Activated T-helper 17 cell treated with anti-CD3 and anti-CD28 coated beads, Interleukin-2, amount 50 U/mL, for 72 hours (primary cell): ENCODE measurements at regions not wholly inside any gene's neighbourhood (a gene's known extent, or its start where the extent isn't known, plus 50 kb on each side); places are given as distances from the start of the nearest gene placed in this dataset.

Experiments
- ATAC-seq: fragments of 150-1000 bp; cut with Tn5 transposase; replicated peaks from 2 replicates; pipeline ENCODE4 v1.10.0; 2021; ENCODE audit warnings: mild to moderate bottlenecking, moderate library complexity
- H3K27ac Mint-ChIP-seq: one replicate; pipeline ENCODE4 v1.8.0; 2022; ENCODE audit warnings: mixed read lengths
- H3K27me3 Mint-ChIP-seq: one replicate; pipeline ENCODE4 v1.8.0; 2022; ENCODE audit warnings: mixed read lengths
- H3K36me3 Mint-ChIP-seq: one replicate; pipeline ENCODE4 v1.8.0; 2022; ENCODE audit warnings: low read depth, mild to moderate bottlenecking, mixed read lengths
- H3K4me1 Mint-ChIP-seq: one replicate; pipeline ENCODE4 v1.8.0; 2022; ENCODE audit warnings: mixed read lengths
- H3K4me3 Mint-ChIP-seq: one replicate; pipeline ENCODE4 v1.8.0; 2022; ENCODE audit warnings: mild to moderate bottlenecking, mixed read lengths
- H3K9me3 Mint-ChIP-seq: one replicate; pipeline ENCODE4 v1.8.0; 2022; ENCODE audit warnings: mixed read lengths

DNA sequence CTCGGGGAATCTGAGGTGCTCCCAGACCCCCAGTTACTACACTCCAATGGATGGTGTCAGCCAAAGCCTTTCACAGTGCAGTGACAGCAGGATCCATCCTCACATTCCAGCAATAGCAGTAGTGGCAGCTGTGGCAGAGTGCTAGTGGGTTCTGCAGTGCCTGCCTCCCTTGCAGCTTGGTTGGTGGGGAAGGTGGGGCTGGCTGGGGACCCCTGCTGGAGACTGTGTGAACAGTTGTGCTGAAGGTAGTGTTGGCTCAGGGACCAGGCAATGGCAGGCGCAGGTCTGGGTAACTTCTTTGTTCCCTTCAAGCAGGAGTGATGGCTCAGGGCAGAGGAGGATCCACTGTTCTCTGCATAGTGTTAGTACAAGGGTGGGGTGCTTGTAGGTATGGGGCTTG lies 343.7 kb upstream of the TRAM1L1 start:
- Mint-ChIP-seq H3K4me3 (no peak overlapping the region), H3K27ac (no peak overlapping the region), H3K4me1 (no peaks in the 10 kb centered on the region), H3K27me3 (no peaks in the 10 kb centered on the region), H3K36me3 (no peaks in the 10 kb centered on the region), H3K9me3 (no peaks in the 10 kb centered on the region)
- ATAC-seq: no peak

DNA sequence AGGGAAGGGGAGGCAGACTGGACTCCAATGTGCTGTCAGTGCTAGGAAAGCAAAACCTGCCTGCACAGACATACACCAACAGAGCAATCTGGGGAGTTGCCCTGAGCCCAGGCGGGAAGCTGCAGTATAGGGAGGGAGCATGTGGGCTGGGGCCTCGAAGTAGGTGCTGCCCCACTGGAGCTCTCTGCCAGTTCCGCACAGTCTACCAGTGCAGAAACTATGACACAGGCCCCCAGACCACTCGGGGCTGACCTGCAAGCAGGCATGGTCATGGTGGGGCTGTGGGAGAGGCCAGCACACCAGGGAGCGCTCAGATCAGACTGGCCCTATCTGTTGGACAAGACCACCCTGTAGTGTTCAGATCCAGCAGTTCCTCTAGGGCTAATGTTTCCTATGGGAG lies 344.1 kb upstream of the TRAM1L1 start:
- Mint-ChIP-seq H3K27ac (no peak overlapping the region), H3K9me3 (no peaks in the 10 kb centered on the region), H3K36me3 (no peaks in the 10 kb centered on the region), H3K4me3 (no peak overlapping the region), H3K27me3 (no peaks in the 10 kb centered on the region), H3K4me1 (no peaks in the 10 kb centered on the region)
- no peak for ATAC-seq

DNA sequence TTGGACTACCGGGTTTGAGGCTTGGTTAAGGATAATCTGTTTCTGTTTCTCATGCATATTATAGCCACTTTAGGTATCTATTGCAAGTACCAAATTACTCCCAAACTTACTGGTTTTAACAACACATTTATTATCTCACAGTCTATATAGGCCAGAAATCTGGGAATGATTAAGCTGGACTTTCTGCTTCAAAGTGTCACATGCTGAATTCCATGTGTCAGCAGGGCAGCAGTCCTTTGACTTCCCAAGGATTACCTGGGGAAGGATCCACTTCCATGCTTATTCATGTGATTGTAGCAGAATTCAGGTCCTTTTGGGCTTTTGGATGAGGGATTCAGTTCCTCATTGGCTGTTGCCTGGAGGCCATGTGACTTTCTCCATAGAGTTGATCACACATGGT lies 349.0 kb upstream of the TRAM1L1 start:
- H3K27ac Mint-ChIP-seq: no peak overlapping the region
- no peak overlapping the region for H3K4me3 Mint-ChIP-seq
- H3K9me3 Mint-ChIP-seq: peaks cover 3% of the 10 kb centered on the region
- no peak for ATAC-seq
- no peaks in the 10 kb centered on the region for H3K36me3 Mint-ChIP-seq
- H3K27me3 Mint-ChIP-seq: no peaks in the 10 kb centered on the region
- no peaks in the 10 kb centered on the region for H3K4me1 Mint-ChIP-seq

DNA sequence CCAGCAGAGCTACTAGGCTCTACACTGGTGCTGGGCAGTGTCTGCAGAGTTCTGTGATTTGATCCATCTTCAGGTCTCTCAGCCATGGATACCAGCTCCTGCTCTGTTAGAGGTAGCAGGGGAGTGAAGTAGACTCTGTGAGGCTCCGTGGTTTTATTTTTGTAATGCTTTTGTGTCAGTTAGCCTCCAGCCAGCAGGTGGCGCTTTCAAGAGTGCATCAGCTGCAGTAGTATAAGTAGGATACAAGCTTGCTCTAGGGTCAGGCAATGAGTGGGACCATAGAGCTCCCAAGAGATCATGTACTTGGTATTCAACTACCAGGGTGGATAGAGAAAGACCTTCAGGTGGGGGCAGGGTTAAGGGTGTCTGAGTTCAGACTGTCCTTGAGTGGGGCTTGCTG lies 362.5 kb upstream of the TRAM1L1 start:
- Mint-ChIP-seq H3K4me3 (no peak overlapping the region), H3K9me3 (peaks cover 8% of the 10 kb centered on the region), H3K27me3 (peaks cover 7% of the 10 kb centered on the region), H3K36me3 (no peaks in the 10 kb centered on the region), H3K4me1 (no peaks in the 10 kb centered on the region), H3K27ac (no peak overlapping the region)
- ATAC-seq: no peak

DNA sequence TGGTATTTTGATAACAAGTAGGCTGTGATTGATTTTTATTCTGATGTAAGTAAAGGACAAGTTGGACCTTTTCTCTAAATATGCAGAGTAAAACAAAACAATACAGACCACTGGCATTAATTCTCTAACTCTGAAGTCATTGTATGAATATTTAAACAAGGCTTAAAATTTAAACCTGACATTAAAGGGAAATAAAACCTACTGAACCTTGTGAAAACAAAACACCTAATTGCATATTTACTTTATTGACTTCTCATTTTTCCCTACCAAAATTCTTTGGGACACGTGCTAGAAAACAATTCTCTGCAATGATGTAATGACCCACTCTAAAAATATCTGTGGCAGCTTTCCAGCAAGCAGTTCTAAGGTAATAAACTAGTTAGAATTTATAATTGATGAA lies 369.7 kb upstream of the TRAM1L1 start:
- H3K9me3 Mint-ChIP-seq: peaks cover 3% of the 10 kb centered on the region
- no peak for ATAC-seq
- H3K27ac Mint-ChIP-seq: no peak overlapping the region
- no peaks in the 10 kb centered on the region for H3K4me1 Mint-ChIP-seq
- H3K27me3 Mint-ChIP-seq: peaks cover 7% of the 10 kb centered on the region
- H3K36me3 Mint-ChIP-seq: no peaks in the 10 kb centered on the region
- H3K4me3 Mint-ChIP-seq: no peak overlapping the region

DNA sequence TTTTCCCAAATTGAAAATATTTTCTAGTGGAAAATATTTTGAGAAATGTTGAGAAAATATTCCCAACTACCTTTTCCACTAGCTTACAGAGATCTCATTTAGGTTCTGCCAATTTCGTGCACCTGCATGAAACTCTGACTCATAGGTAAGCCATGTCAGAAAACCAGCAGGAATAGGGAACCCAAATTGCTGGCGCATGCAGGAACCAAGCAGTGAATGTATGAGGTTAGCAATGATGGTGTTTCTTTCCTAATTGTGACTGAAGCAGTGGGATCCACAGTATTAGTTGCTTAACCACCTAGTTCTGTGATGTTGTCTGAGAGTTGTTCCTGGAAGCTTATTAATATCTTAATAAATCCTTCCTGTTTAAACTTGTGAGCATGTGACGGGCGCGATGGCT lies 381.0 kb upstream of the TRAM1L1 start:
- Mint-ChIP-seq H3K4me3 (no peak overlapping the region), H3K36me3 (no peaks in the 10 kb centered on the region), H3K9me3 (peaks cover 3% of the 10 kb centered on the region), H3K27me3 (no peaks in the 10 kb centered on the region), H3K4me1 (no peaks in the 10 kb centered on the region), H3K27ac (no peak overlapping the region)
- no peak for ATAC-seq

DNA sequence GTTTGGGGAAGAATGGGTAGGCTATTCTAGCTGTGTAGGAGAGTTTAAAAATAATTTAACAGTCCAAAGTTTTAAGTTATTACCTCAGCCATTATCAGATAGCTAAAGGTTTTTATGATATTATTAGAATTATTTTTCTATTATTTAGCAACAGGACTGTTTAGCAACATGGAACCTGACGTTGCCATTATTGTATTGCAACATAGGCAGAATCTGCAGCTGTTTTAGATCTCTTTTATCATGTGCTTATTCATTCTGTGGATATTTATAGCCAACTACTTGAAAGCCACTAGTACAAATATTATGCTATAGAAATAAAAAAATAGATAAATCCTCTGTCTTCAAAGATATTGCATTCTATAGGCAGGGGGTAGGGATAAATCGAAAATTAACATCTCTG lies 382.0 kb upstream of the TRAM1L1 start:
- no peak overlapping the region for H3K27ac Mint-ChIP-seq
- H3K4me1 Mint-ChIP-seq: no peaks in the 10 kb centered on the region
- ATAC-seq: no peak
- no peak overlapping the region for H3K4me3 Mint-ChIP-seq
- H3K9me3 Mint-ChIP-seq: peaks cover 3% of the 10 kb centered on the region
- no peaks in the 10 kb centered on the region for H3K27me3 Mint-ChIP-seq
- H3K36me3 Mint-ChIP-seq: no peaks in the 10 kb centered on the region

DNA sequence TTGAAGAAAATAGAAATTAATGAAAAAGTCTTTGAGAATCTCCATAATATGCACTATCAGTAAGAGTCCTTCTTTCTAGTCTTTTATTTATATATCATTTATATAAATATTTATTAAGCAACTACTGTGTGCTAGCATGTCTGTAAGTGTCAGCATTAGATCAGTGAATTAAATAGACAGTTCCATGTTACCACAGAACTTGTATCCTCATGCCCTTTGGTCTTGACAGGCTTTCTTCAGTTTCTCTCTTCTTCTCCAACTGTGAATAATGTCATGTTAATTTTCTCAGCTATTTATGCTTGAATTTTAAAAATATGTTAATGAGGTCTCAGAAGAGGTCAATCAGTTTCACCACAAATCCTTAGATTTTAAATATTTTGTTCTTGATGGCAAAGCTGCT lies 389.6 kb upstream of the TRAM1L1 start:
- no peaks in the 10 kb centered on the region for H3K27me3 Mint-ChIP-seq
- no peak for ATAC-seq
- peaks cover 5% of the 10 kb centered on the region for H3K4me1 Mint-ChIP-seq
- peaks cover 4% of the 10 kb centered on the region for H3K9me3 Mint-ChIP-seq
- H3K4me3 Mint-ChIP-seq: no peak overlapping the region
- H3K27ac Mint-ChIP-seq: no peak overlapping the region
- H3K36me3 Mint-ChIP-seq: no peaks in the 10 kb centered on the region

DNA sequence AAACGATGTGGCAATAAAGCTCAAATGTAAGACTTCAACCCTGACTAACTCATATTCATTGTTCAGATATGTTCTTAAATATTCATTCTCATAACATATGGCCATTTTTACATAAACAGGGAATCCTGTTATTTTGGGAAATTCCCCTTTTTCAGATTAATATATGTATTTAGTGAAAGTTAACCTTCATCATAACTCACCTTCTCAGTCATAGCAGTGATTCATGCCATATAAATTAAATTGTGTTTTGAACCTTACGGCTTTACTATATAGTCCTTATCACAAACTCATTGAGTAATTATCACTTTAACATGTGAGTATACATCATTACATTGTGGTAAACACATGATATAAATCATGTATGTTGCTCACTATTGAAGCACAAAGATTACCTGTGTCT lies 392.5 kb upstream of the TRAM1L1 start:
- H3K27me3 Mint-ChIP-seq: no peaks in the 10 kb centered on the region
- no peak overlapping the region for H3K27ac Mint-ChIP-seq
- no peaks in the 10 kb centered on the region for H3K36me3 Mint-ChIP-seq
- no peak for ATAC-seq
- peaks cover 5% of the 10 kb centered on the region for H3K4me1 Mint-ChIP-seq
- peaks cover 7% of the 10 kb centered on the region for H3K9me3 Mint-ChIP-seq
- H3K4me3 Mint-ChIP-seq: no peak overlapping the region

DNA sequence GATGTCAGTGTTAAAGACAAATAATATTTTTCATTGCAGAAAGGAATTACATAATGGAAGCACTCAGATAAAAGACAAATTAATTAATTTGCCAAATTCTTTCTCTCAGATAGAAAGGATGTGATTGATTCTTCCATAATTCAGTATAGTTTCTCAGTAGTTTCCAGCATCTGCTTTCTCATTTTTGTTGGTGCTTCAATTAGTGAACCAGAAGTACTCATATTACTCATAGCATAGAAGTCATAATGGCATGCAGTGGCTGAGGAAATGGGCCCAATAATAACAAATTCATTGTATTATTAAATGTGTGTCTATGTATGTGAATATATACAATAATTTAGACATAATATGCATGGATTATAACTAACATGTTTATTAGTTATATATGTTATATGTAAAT lies 393.3 kb upstream of the TRAM1L1 start:
- no peaks in the 10 kb centered on the region for H3K36me3 Mint-ChIP-seq
- no peak overlapping the region for H3K4me3 Mint-ChIP-seq
- H3K4me1 Mint-ChIP-seq: peaks cover 5% of the 10 kb centered on the region
- H3K27ac Mint-ChIP-seq: no peak overlapping the region
- no peaks in the 10 kb centered on the region for H3K27me3 Mint-ChIP-seq
- no peak for ATAC-seq
- peaks cover 7% of the 10 kb centered on the region for H3K9me3 Mint-ChIP-seq

DNA sequence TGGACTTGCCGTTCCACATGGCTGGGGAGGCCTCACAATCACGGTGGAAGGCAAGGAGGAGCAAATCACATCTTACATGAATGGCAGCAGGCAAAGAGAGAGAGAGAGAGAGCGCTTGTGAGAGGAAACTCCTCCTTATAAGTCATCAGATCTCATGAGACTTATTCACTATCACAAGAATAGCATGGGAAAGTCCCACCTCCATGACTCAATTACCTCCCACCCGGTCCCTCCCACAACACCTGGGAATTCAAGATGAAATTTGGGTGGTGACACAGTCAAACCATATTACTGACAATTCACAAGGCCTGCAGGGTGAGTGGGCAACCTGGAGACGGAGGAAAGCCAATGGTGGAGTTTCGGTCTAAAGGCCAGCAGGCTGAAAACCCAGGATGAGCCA lies 394.3 kb upstream of the TRAM1L1 start:
- ATAC-seq: peak; percentile 79
- H3K27ac Mint-ChIP-seq: no peak overlapping the region
- H3K4me1 Mint-ChIP-seq: peaks cover 5% of the 10 kb centered on the region
- no peaks in the 10 kb centered on the region for H3K36me3 Mint-ChIP-seq
- peaks cover 7% of the 10 kb centered on the region for H3K9me3 Mint-ChIP-seq
- H3K4me3 Mint-ChIP-seq: no peak overlapping the region
- H3K27me3 Mint-ChIP-seq: no peaks in the 10 kb centered on the region

DNA sequence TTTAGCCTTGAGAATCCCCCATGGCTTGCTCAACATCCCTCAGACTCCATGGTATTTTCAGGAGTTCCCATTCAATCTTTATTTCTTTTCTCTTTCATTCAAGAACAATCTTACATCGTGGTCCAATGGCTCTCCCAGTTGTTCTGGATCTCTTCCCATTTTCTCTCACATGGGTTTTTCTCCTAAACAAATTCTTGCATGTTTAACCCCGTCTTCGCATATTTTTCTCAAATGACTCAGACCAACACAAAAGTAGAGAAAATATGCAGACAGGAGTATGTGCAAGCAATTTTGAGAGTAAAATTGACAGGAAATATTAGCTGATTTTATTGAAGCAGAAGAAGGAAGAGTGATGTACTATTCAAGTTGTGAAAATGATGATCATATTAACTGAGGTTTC lies 396.4 kb upstream of the TRAM1L1 start:
- Mint-ChIP-seq H3K9me3 (peaks cover 7% of the 10 kb centered on the region), H3K36me3 (no peaks in the 10 kb centered on the region), H3K4me3 (no peak overlapping the region), H3K4me1 (peaks cover 5% of the 10 kb centered on the region), H3K27ac (no peak overlapping the region), H3K27me3 (no peaks in the 10 kb centered on the region)
- ATAC-seq: no peak

DNA sequence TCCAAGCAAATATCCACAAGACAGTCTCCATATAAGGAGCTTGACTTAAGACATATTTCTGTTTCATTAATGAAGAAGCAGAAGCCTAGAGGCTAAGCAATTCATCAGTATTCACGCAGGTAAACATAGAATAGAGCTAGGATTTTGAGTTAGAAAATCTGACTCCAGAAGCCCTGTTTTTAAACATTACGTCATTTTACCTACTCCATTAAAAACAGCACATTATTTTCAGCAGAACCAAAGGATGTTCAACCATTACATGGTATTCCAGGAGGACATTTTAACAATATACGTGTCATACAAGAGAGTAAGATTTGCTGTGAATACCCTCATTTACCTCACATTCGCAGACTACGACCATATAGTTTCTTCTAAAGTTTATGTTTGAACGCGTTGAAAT lies 403.3 kb upstream of the TRAM1L1 start:
- Mint-ChIP-seq H3K27ac (no peak overlapping the region), H3K4me3 (no peak overlapping the region), H3K27me3 (no peaks in the 10 kb centered on the region), H3K4me1 (no peaks in the 10 kb centered on the region), H3K9me3 (peaks cover 3% of the 10 kb centered on the region), H3K36me3 (no peaks in the 10 kb centered on the region)
- no peak for ATAC-seq

DNA sequence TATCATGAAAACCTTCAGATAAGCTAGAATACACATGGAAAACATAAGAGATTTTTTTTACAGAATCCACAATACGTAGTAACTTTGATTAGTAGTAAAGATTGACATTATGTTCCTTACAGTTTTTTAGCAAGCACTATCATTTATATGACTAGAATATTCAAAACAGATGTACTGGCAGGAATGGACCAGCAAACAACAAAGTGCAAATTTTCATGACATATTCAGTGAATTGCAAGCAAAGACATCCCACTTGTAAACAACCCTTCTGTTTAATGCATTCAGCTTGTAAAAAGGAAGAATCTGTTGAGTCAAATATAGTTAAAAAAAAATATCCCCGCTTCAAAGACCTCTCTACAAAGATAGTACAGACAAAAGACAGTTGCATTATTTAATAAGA lies 403.7 kb upstream of the TRAM1L1 start:
- no peak overlapping the region for H3K27ac Mint-ChIP-seq
- H3K4me1 Mint-ChIP-seq: no peaks in the 10 kb centered on the region
- no peak overlapping the region for H3K4me3 Mint-ChIP-seq
- no peaks in the 10 kb centered on the region for H3K36me3 Mint-ChIP-seq
- H3K9me3 Mint-ChIP-seq: peaks cover 3% of the 10 kb centered on the region
- no peaks in the 10 kb centered on the region for H3K27me3 Mint-ChIP-seq
- no peak for ATAC-seq

DNA sequence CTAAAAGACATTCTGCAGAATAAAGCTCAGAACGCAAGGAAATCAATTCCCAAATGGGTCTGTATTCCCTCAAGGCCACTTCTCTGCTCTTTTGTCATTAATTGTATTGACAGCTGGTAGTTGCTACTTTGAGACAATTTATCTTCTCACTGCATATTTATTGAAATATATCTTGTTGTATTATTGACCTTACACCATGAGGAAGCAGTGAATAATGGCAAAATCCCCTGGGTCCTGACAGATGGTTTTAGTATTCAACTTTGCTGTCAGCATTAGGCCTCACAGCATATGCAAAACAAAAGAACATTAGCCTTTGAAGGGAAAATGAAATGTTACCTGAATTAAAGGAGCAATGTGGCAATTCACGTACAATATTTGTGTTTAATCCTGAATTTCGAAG lies 406.1 kb upstream of the TRAM1L1 start:
- ATAC-seq: no peak
- H3K4me1 Mint-ChIP-seq: no peaks in the 10 kb centered on the region
- H3K4me3 Mint-ChIP-seq: no peak overlapping the region
- no peaks in the 10 kb centered on the region for H3K36me3 Mint-ChIP-seq
- H3K27me3 Mint-ChIP-seq: no peaks in the 10 kb centered on the region
- peaks cover 3% of the 10 kb centered on the region for H3K9me3 Mint-ChIP-seq
- H3K27ac Mint-ChIP-seq: no peak overlapping the region

DNA sequence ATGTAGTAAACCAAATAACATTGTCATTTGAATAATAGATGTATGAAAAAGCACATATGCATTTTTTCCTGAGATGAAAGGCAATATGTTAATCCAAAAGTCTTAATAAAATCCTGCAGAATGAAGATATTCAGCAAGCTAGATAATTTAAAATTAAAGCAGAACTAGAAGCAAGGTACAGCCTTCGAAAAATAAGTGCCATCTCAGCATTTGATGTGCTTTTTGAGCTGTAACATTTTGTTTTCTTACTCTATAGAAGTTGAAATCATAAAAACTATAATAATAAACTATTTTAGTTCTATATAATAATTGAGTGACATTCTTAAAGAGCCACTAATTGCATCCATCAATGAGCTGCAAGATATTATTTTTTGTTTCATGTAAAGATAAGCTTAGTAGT lies 410.4 kb upstream of the TRAM1L1 start:
- H3K9me3 Mint-ChIP-seq: peaks cover 3% of the 10 kb centered on the region
- H3K4me3 Mint-ChIP-seq: no peak overlapping the region
- no peaks in the 10 kb centered on the region for H3K36me3 Mint-ChIP-seq
- H3K27ac Mint-ChIP-seq: no peak overlapping the region
- no peaks in the 10 kb centered on the region for H3K27me3 Mint-ChIP-seq
- no peaks in the 10 kb centered on the region for H3K4me1 Mint-ChIP-seq
- ATAC-seq: no peak
